SK-N-SH treated with all-trans-retinoic acid at 6 μM for 48 hours (cell line): ENCODE measurements at regions not wholly inside any gene's neighbourhood (a gene's known extent, or its start where the extent isn't known, plus 50 kb on each side); places are given as distances from the start of the nearest gene placed in this dataset.

Experiments used
- ISL1 ChIP-seq: fragments of 250-450 bp; sonication (Bioruptor Pico); IDR thresholded peaks from 2 replicates; pipeline ENCODE4 v2.1.2; 2022; ENCODE audit warnings: mild to moderate bottlenecking, moderate library complexity
- ZFP3 ChIP-seq: fragments of 250-450 bp; sonication (Bioruptor Pico); IDR thresholded peaks from 2 replicates; pipeline ENCODE4 v1.5.0; 2020; ENCODE audit warnings: mild to moderate bottlenecking, moderate library complexity
- TF ChIP-seq, protein P1 (sequence below): fragments of 250-450 bp; sonication (Bioruptor Pico); IDR thresholded peaks from 2 replicates; pipeline ENCODE4 v1.5.0; 2020; ENCODE audit warnings: mild to moderate bottlenecking, moderate library complexity

DNA sequence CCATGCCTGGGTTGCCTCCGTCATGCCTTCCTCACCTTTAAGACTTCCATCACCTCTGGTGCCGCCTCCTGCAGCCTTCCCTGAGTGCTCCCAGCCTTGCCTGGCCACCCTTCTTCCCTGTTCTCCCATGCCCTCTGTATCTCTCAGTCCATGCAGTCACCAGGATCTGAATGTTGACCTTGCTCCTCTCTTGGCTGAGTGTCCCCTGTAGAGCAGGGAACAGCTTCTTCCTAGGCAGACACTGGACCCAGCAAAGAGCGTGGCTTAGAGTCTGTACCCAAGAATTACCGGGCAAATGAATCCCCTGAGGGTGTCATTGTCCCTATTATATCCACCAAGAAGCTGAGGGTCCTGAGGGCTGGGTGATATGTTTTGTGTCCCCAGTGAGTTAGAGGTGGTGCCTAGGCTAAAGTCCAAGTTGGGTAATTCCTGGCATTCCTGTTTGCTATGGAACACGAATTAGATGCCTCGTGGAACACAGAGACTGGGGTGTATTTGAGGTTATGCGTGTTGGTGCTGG, 505.6 kb downstream of the RPS24 start:
- no peak for TF ChIP-seq ZFP3 (CRISPR knock-in tag)
- TF ChIP-seq, protein P1, sequence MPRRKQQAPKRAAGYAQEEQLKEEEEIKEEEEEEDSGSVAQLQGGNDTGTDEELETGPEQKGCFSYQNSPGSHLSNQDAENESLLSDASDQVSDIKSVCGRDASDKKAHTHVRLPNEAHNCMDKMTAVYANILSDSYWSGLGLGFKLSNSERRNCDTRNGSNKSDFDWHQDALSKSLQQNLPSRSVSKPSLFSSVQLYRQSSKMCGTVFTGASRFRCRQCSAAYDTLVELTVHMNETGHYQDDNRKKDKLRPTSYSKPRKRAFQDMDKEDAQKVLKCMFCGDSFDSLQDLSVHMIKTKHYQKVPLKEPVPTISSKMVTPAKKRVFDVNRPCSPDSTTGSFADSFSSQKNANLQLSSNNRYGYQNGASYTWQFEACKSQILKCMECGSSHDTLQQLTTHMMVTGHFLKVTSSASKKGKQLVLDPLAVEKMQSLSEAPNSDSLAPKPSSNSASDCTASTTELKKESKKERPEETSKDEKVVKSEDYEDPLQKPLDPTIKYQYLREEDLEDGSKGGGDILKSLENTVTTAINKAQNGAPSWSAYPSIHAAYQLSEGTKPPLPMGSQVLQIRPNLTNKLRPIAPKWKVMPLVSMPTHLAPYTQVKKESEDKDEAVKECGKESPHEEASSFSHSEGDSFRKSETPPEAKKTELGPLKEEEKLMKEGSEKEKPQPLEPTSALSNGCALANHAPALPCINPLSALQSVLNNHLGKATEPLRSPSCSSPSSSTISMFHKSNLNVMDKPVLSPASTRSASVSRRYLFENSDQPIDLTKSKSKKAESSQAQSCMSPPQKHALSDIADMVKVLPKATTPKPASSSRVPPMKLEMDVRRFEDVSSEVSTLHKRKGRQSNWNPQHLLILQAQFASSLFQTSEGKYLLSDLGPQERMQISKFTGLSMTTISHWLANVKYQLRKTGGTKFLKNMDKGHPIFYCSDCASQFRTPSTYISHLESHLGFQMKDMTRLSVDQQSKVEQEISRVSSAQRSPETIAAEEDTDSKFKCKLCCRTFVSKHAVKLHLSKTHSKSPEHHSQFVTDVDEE (CRISPR knock-in tag): no peak
- no peak for TF ChIP-seq ISL1 (CRISPR knock-in tag)
